Endothelial cell of umbilical vein (primary cell): ENCODE measurements at regions not wholly inside any gene's neighbourhood (a gene's known extent, or its start where the extent isn't known, plus 50 kb on each side); places are given as distances from the start of the nearest gene placed in this dataset.

Source experiments
- EZH2 ChIP-seq: IDR thresholded peaks from 2 replicates; pipeline ENCODE4 v1.6.1; 2012; ENCODE audit warnings: borderline replicate concordance, low read depth, mild to moderate bottlenecking, moderate library complexity, low read length, inconsistent platforms; ENCODE audit not compliant: severe bottlenecking
- FOS ChIP-seq: IDR thresholded peaks from 2 replicates; pipeline ENCODE4 v1.6.1; 2011; ENCODE audit warnings: mild to moderate bottlenecking, low read length, moderate library complexity, borderline replicate concordance; ENCODE audit not compliant: insufficient read depth
- GATA2 ChIP-seq: IDR thresholded peaks from 2 replicates; pipeline ENCODE4 v1.7.0; 2011; ENCODE audit warnings: low read depth, mild to moderate bottlenecking, moderate library complexity, mixed read lengths, low read length; ENCODE audit not compliant: insufficient read length, insufficient read depth
- JUN ChIP-seq: IDR thresholded peaks from 2 replicates; pipeline ENCODE4 v1.6.1; 2011; ENCODE audit warnings: borderline replicate concordance, low read depth; ENCODE audit not compliant: insufficient read length, insufficient read depth
- MYC ChIP-seq: IDR thresholded peaks from one replicate; pipeline ENCODE4 v1.6.1; 2011; ENCODE audit warnings: mild to moderate bottlenecking, low read depth, low read length
- POLR2A ChIP-seq: IDR thresholded peaks from 2 replicates; pipeline ENCODE4 v1.6.1; 2012; ENCODE audit warnings: low read depth, mild to moderate bottlenecking, control low read depth, low read length
- POLR2AphosphoS5 ChIP-seq: IDR thresholded peaks from 2 replicates; pipeline ENCODE4 v1.6.1; 2012; ENCODE audit warnings: low read depth, mild to moderate bottlenecking, control low read depth, low read length, moderate library complexity; ENCODE audit not compliant: insufficient read depth
- TF ChIP-seq, protein P1 (sequence below): IDR thresholded peaks from 2 replicates; pipeline ENCODE4 v1.6.1; 2011; ENCODE audit not compliant: insufficient read depth, insufficient read length
- TF ChIP-seq, protein P2 (sequence below), 2 donors: IDR thresholded peaks; 1 replicate in 1 of 2; 2 replicates in 1 of 2; pipeline ENCODE4 v1.5.1; 2011; ENCODE audit warnings: low read length in 2 of 2, mild to moderate bottlenecking in 2 of 2, moderate library complexity in 2 of 2, control low read depth in 1 of 2, inconsistent platforms in 1 of 2, low read depth in 1 of 2; ENCODE audit not compliant: insufficient read depth in 1 of 2; ENCODE audit errors: extremely low read depth in 1 of 2

DNA sequence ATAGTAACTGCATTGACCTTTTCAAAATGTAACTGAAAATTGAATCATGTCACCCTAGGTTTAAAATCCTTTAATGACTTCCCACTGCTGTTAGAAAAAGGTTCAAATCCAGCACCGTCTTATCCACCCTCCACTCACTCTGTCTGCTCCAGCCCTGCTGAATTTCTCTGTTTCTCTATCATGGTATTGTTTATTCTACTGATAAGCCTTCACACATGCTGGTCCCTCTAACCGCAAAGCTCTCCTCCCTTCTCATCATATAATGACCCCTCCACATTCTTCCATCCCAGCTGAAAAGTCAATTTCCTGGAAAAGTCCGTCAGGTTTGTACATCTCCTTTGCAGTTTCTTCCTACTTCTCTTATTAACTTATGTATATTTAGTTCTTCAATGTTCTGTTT is 389.2 kb upstream of the F9 start:
- TF ChIP-seq POLR2A (no peak), GATA2 (no peak), EZH2 (no peak), POLR2AphosphoS5 (no peak), FOS (no peak), JUN (no peak), MYC (no peak)
- TF ChIP-seq, protein P1, sequence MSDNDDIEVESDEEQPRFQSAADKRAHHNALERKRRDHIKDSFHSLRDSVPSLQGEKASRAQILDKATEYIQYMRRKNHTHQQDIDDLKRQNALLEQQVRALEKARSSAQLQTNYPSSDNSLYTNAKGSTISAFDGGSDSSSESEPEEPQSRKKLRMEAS, result no peak
- TF ChIP-seq, protein P2, sequence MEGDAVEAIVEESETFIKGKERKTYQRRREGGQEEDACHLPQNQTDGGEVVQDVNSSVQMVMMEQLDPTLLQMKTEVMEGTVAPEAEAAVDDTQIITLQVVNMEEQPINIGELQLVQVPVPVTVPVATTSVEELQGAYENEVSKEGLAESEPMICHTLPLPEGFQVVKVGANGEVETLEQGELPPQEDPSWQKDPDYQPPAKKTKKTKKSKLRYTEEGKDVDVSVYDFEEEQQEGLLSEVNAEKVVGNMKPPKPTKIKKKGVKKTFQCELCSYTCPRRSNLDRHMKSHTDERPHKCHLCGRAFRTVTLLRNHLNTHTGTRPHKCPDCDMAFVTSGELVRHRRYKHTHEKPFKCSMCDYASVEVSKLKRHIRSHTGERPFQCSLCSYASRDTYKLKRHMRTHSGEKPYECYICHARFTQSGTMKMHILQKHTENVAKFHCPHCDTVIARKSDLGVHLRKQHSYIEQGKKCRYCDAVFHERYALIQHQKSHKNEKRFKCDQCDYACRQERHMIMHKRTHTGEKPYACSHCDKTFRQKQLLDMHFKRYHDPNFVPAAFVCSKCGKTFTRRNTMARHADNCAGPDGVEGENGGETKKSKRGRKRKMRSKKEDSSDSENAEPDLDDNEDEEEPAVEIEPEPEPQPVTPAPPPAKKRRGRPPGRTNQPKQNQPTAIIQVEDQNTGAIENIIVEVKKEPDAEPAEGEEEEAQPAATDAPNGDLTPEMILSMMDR (IDR thresholded peaks at IDR 0.05; ENCODE audit: extremely low read depth in 1 of 2, insufficient read depth in 1 of 2, low read depth in 1 of 2, low read length in 2 of 2), result no peak
